IPS-18c (cell line): ENCODE measurements at regions not wholly inside any gene's neighbourhood (a gene's known extent, or its start where the extent isn't known, plus 50 kb on each side); places are given as distances from the start of the nearest gene placed in this dataset.

Source experiments
- H3K4me3 ChIP-seq: 2 replicates; pipeline ENCODE4 v1.7.0; 2013; ENCODE audit warnings: low read depth, mild to moderate bottlenecking, low read length, moderate library complexity; ENCODE audit not compliant: insufficient read depth
- H3K9me3 ChIP-seq: one replicate; pipeline ENCODE4 v1.6.1; 2013; ENCODE audit warnings: mild to moderate bottlenecking, low read length, moderate library complexity; ENCODE audit not compliant: control insufficient read depth, insufficient read depth

- Histone ChIP-seq H3K4me3 (no peak overlapping the region), H3K9me3 (no peaks in the 10 kb centered on the region)
These were observed 53.3 kb downstream of the C7orf25 start for GRCh38 chr7:42858570-42858969.

- no peaks in the 10 kb centered on the region for H3K9me3 ChIP-seq
- H3K4me3 ChIP-seq, result no peak overlapping the region
These were observed 55.3 kb downstream of the C7orf25 start for GRCh38 chr7:42856605-42856987.

- H3K4me3 ChIP-seq, result no peak overlapping the region
- H3K9me3 ChIP-seq, result no peaks in the 10 kb centered on the region
These were observed 57.2 kb downstream of the C7orf25 start for GRCh38 chr7:42854571-42855118.

GRCh38 chr7:42852531-42852930 is 59.3 kb downstream of the C7orf25 start:
- no peak overlapping the region for H3K4me3 ChIP-seq

GRCh38 chr7:42843205-42843800 is 68.6 kb downstream of the C7orf25 start:
- H3K9me3 ChIP-seq, result no peaks in the 10 kb centered on the region
- no peak overlapping the region for H3K4me3 ChIP-seq

More at GRCh38 chr7:42852531-42852930, 59.3 kb downstream of the C7orf25 start:
- no peaks in the 10 kb centered on the region for H3K9me3 ChIP-seq

GRCh38 chr7:42834676-42835075 is 77.2 kb downstream of the C7orf25 start:
- H3K4me3 ChIP-seq, result no peak overlapping the region
- no peaks in the 10 kb centered on the region for H3K9me3 ChIP-seq

GRCh38 chr7:42833411-42833810 is 78.5 kb downstream of the C7orf25 start:
- H3K4me3 ChIP-seq, result no peak overlapping the region

GRCh38 chr7:42832667-42833066 is 79.2 kb downstream of the C7orf25 start:
- Histone ChIP-seq H3K4me3 (no peak overlapping the region), H3K9me3 (no peaks in the 10 kb centered on the region)

More at GRCh38 chr7:42833411-42833810, 78.5 kb downstream of the C7orf25 start:
- no peaks in the 10 kb centered on the region for H3K9me3 ChIP-seq

GRCh38 chr7:42831718-42832522 is 80.0 kb downstream of the C7orf25 start:
- Histone ChIP-seq H3K4me3 (no peak overlapping the region), H3K9me3 (no peaks in the 10 kb centered on the region)

- Histone ChIP-seq H3K9me3 (no peaks in the 10 kb centered on the region), H3K4me3 (no peak overlapping the region)
These were observed 80.7 kb downstream of the C7orf25 start for GRCh38 chr7:42831006-42831717.

GRCh38 chr7:42812779-42813178 is 99.1 kb downstream of the C7orf25 start:
- Histone ChIP-seq H3K9me3 (no peaks in the 10 kb centered on the region), H3K4me3 (no peak overlapping the region)

- no peak overlapping the region for H3K4me3 ChIP-seq
- no peaks in the 10 kb centered on the region for H3K9me3 ChIP-seq
These were observed 106.3 kb downstream of the C7orf25 start for GRCh38 chr7:42805601-42806000.

- H3K4me3 ChIP-seq, result no peak overlapping the region
- H3K9me3 ChIP-seq, result no peaks in the 10 kb centered on the region
These were observed 117.2 kb downstream of the C7orf25 start for GRCh38 chr7:42794673-42795072.

- Histone ChIP-seq H3K4me3 (no peak overlapping the region), H3K9me3 (no peaks in the 10 kb centered on the region)
These were observed 119.0 kb downstream of the C7orf25 start for GRCh38 chr7:42792841-42793240.

GRCh38 chr7:42790196-42790595 is 121.7 kb downstream of the C7orf25 start:
- H3K4me3 ChIP-seq, result no peak overlapping the region

GRCh38 chr7:42774436-42774835 is 137.4 kb downstream of the C7orf25 start:
- H3K4me3 ChIP-seq, result no peak overlapping the region
- H3K9me3 ChIP-seq, result peaks cover 9% of the 10 kb centered on the region

More at GRCh38 chr7:42790196-42790595, 121.7 kb downstream of the C7orf25 start:
- H3K9me3 ChIP-seq, result no peaks in the 10 kb centered on the region

GRCh38 chr7:42770114-42770513 is 141.8 kb downstream of the C7orf25 start:
- no peak overlapping the region for H3K4me3 ChIP-seq
- H3K9me3 ChIP-seq, result peaks cover 2% of the 10 kb centered on the region

- Histone ChIP-seq H3K9me3 (peaks cover 2% of the 10 kb centered on the region), H3K4me3 (no peak overlapping the region)
These were observed 143.8 kb downstream of the C7orf25 start for GRCh38 chr7:42768045-42768444.
